ENCODE measurements at regions not wholly inside any gene's neighbourhood (a gene's known extent, or its start where the extent isn't known, plus 50 kb on each side); places are given as distances from the start of the nearest gene placed in this dataset.
"Not testable (repeated sequence)": the region's sequence is repeated elsewhere in the genome, so short reads cannot be mapped to it uniquely, and the experiment has no call there.

- peak; percentile 69 for DNase-seq
Observed at GRCh38 chr12:111248236-111249017, 120.5 kb downstream of the PHETA1 start.

- no peak for DNase-seq
Observed at GRCh38 chr12:111247083-111247783, 121.7 kb downstream of the PHETA1 start.

- DNase-seq = no peak
Observed at GRCh38 chr12:111246477-111247011, 122.4 kb downstream of the PHETA1 start.

GRCh38 chr12:111245701-111246476 lies 123.0 kb downstream of the PHETA1 start:
- DNase-seq = no peak

GRCh38 chr12:111244673-111245072 lies 124.2 kb downstream of the PHETA1 start:
- DNase-seq = no peak

GRCh38 chr12:111242817-111243216 lies 126.1 kb downstream of the PHETA1 start:
- DNase-seq = not testable (repeated sequence)

GRCh38 chr12:111242184-111242583 lies 126.7 kb downstream of the PHETA1 start:
- no peak for DNase-seq

- DNase-seq = no peak
Observed at GRCh38 chr12:111240374-111240773, 128.5 kb downstream of the PHETA1 start.

GRCh38 chr12:111239235-111239634 lies 129.7 kb downstream of the PHETA1 start:
- DNase-seq = no peak

GRCh38 chr12:111238075-111238734 lies 130.7 kb downstream of the PHETA1 start:
- no peak for DNase-seq

- not testable (repeated sequence) for DNase-seq
Observed at GRCh38 chr12:111234491-111234890, 134.4 kb downstream of the PHETA1 start.

GRCh38 chr12:111233786-111234185 lies 135.1 kb downstream of the PHETA1 start:
- DNase-seq = no peak

- no peak for DNase-seq
Observed at GRCh38 chr12:111230649-111231048, 138.2 kb downstream of the PHETA1 start.

GRCh38 chr12:111228916-111229666 lies 139.8 kb downstream of the PHETA1 start:
- DNase-seq = no peak

GRCh38 chr12:111227476-111228420 lies 141.1 kb downstream of the PHETA1 start:
- no peak for DNase-seq

- DNase-seq = no peak
Observed at GRCh38 chr12:111226680-111227079, 142.2 kb downstream of the PHETA1 start.

- no peak for DNase-seq
Observed at GRCh38 chr12:111225307-111225706, 143.6 kb downstream of the PHETA1 start.

- no peak for DNase-seq
Observed at GRCh38 chr12:111224186-111225066, 144.5 kb downstream of the PHETA1 start.

GRCh38 chr12:111222523-111222922 lies 146.4 kb downstream of the PHETA1 start:
- no peak for DNase-seq

GRCh38 chr12:111222027-111222414 lies 146.9 kb downstream of the PHETA1 start:
- DNase-seq = no peak
